ENCODE measurements at regions not wholly inside any gene's neighbourhood (a gene's known extent, or its start where the extent isn't known, plus 50 kb on each side); places are given as distances from the start of the nearest gene placed in this dataset.
"Not testable (repeated sequence)": the region's sequence is repeated elsewhere in the genome, so short reads cannot be mapped to it uniquely, and the experiment has no call there.

DNA sequence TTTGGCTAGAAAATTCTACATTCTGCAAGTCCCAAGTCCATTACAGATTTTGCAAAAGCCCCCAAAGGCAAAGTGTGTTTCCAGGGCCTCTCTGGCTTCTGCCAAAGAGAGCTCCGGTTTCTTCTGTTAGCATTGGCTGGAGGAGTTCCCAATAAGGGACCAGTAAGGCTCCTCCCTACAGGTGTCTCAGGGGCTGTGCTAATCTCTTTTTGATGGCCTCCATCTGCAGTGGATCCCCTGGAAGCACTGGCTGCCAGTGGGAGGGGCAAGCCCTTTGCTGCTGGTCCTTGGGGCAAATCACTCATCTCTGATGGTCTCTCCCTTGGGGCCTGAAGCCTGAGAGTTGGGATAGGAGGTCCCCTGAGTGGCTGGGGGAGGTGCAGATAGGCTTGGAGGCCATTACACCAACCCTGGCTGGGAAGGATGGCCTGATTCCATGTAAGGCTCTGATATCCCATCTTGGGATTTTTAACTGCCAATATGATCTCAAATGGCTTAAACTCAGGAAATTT, 89.1 kb upstream of the USP24 start:
- no peak for DNase-seq

DNA sequence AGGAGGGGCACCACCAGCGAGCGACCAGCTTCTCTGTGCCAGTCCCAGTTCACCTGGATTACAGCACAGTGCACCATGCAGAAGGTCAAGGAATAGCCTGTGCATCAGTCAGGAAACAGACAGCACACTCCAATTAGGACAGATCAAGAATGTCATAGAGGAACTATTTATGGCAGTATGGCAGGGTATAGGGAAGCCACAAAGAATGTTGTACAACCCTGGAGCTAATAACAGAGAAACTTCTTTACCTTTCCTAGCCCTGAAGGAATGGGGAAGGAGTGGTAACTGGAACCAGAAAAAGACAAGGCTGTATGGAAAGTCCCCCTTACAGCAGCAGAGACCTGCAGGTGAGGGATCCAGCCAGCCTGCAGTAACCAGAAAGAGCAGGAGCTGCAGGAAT, 87.8 kb upstream of the USP24 start:
- DNase-seq, result no peak

DNA sequence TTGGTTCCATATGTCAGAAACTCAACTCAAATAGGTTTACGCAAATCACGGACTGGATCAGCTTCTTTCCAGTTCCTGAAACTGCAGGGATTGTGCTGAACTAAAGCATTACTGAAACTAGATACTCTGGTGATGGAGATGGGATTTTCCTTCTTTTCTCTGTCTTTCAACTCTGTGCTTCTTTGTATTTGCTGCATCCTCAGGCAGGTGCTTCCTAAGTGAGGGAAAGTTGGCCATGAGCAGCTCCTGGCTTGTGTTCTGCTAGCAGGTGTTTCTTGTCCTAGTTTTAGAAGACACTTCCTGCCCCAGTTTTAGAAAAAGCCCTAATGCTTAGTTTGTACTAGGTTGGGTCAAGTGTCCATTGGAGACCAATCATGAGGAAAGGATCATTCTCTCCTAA, 86.7 kb upstream of the USP24 start:
- no peak for DNase-seq

DNA sequence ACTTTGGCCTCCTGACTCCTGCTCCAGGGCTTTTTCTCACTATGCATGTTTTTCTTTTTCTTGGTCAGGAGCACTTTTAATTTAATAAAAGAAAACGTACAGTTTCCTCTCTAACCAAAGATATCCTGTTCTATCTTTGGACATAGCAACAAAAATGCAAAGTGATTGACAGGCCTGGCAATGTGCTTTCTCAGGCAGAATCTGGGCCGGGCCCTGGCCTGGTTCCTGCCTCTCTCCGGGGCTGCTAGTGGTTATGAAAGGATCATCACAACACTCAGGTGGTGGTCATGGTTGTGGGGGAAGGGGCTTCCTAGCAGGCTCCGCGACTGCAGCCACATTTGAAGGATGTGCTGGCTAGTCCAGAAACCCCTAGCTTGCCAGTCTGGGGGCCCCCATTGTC, 85.8 kb upstream of the USP24 start:
- no peak for DNase-seq

DNA sequence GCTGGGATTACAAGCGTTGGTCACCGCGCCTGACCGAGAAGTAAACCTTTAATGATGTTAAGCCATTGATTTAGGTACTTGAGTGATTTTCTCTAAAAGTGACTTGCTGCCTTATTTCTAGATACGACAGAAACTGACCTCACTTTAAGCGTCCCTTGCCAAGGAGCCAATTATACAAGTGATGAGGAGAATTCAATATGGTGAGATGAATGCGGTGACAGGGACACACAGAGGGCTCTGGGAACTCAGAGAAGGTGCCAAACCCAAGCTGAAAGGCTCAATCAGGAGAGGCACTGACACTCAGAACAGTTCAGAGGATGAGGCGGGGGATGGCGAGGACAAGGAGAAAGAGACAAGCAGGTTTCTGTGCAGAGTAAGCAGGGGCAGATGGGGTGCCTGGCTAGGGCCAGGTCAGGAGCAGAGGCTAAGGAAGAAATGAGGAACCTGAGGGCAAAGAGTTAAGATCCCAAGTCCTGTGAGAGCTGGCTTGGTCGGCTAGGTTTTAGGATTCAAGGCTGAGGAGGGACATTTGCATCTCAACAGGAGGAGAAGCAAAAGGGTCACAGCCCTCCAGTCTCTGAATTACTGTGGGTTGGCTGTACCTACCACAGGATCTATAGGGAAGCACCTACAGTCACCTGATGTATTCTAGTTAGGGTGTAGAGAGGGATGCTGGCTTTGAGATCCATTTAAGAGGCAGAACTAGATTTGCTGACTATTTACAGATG, 83.2 kb upstream of the USP24 start:
- no peak for DNase-seq

DNA sequence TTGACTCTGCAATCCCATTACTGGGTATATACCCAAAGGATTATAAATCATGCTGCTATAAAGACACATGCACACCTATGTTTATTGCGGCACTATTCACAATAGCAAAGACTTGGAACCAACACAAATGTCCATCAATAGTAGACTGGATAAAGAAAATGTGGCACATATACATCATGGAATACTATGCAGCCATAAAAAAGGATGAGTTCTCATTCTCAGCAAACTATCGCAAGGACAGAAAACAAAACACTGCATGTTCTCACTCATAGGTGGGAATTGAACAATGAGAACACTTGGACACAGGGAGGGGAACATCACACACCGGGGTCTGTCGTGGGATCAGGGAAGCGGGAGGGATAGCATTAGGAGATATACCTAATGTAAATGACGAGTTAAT, 81.1 kb upstream of the USP24 start:
- not testable (repeated sequence) for DNase-seq

DNA sequence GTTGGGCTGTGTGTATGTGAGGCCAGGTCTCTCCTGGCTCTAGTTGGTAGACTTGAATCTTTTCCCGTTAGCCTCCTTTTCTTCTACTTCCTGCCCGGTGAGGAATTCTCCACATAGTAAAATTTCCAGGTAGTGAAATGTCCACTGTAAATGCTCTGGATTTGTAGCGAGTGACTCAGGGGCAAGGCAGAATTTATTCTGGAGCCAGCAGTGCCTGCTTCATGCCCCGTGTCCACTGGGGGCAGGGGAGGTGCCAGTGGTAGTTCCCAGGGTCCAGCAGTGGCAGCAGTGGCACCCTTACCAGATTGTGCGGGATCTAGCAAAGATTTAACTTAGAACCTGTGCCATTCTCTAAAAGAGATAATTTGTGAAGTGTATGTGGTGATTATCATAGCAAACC, 74.5 kb upstream of the USP24 start:
- no peak for DNase-seq

DNA sequence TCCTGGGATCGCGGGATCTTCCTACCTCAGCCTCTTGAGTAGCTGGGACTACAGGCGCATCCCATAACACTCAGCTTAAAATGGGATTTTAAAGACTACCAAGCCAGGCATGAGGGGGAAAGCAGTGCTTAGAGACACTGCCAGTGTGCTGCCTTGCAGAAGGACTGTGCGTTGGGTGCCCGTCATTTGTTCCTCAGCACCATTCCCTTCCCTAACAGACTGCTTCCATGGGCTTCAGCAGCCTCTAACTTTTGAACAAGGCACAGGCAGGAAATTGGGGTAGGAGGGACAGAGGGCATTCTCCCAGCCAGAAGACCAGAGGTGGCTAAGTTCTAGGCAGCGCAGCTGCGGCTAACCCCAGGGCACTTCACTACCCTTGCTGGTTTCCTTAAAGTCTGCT, 73.9 kb upstream of the USP24 start:
- no peak for DNase-seq

DNA sequence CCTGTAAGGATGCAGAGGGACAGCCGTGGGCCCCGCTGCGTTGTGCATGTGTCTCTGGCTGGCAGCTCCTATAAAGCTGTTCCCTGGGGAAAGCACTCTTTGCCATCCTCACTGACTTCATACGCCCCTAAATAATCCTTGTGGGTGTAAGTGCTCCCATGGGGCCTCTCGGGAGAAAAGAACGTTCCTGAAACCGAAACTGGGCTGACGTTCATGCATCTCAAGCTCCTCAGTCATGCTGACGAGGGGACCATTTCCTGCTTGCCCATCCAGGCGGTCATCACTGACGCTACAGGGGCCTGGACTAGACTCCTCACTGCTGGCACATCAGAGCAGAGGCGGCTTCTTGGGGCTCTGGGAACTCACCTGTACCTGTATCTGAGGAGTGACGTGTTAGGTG, 73.1 kb upstream of the USP24 start:
- DNase-seq, result no peak

DNA sequence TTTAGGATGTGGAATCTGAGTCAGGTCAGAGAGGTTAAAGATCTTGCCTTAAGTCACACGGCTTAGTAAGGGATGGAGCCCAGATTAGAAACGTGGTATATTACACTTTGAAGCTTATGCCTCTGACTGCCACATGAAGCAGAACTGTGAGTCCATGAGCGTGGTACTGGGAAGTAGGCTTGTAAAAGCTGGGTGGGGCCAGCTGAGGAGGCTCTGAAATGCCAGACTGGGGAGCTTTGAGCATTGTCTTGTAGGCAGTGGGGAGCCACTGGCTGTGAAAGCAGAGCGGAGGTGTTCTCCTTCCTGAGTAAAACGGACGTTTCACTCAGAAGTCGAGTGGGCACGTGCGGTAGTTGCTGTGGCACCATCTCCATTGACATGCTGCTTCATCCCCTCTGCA, 72.6 kb upstream of the USP24 start:
- no peak for DNase-seq

DNA sequence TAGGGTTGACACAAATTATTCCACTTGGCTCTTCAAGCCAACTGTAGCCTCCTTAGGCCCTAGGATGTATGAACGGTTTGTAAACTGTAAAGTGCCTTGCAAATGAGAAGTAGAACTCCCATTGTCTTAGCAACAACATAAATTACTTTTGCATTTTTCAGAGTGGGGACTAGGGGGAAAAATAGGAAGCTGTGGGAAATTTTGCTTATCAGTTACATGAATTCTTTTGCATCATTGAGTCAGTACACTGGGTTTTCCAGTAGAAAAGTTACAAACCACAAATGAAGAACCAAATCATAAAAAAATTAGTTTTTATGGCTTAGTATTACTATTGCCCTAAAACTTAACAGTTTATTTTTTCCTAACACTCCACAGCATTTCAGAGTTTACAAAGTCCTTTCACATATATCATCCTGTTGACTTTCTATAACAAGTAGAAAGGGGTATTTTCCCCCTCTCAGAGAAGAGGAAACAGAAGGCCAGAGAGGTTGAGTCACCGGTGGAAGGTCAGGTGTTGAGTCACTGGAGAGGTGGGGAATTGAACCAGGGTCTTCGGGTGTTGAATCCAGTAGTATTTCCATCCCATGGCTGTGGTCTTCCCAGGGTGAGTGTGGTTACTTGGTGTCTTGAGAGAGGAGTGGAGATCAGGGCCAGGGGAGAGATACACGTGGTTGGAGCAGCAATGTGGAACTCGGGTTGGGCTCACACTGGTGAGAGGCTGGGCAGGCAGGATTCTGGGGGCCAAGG, 71.9 kb upstream of the USP24 start:
- peak; percentile 45 for DNase-seq

DNA sequence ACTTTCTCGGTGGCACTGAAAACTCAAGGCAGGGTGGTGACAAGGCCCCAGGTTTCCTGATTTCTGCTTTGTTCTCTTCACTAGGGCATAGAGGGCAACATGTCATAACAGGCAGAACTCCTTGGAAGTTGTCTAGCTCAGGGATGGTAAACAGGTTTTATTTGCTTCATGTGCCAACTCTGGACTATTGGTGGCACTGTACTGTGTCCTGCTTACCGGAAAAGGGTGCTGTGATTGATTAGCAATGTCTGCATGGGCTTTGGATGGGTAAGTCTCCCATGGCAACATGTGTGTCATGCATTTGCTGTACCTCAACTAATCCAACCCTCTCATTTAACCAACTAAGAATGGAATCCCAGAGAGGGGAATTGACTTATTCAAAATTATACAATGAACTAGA, 70.7 kb upstream of the USP24 start:
- no peak for DNase-seq

DNA sequence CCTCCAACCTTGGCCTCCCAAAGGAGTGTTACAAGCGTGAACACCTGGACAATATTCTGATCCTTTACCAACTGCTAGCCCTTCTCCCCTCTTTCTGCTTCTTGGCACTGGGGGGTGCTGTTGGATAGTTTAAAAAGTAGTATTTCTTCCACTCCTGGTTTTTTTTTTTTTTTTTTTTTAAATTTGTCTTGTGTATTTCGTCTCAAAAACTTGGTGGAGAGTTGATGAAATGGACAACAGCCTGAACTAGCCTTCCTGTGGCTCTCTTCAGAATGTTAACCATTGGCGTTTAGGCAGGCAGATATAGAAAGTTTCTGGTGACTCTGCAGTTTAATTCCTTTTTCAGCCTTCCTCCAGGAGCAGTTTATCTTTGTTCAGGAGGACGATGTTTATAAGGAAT, 69.7 kb upstream of the USP24 start:
- DNase-seq, result peak; percentile 46

DNA sequence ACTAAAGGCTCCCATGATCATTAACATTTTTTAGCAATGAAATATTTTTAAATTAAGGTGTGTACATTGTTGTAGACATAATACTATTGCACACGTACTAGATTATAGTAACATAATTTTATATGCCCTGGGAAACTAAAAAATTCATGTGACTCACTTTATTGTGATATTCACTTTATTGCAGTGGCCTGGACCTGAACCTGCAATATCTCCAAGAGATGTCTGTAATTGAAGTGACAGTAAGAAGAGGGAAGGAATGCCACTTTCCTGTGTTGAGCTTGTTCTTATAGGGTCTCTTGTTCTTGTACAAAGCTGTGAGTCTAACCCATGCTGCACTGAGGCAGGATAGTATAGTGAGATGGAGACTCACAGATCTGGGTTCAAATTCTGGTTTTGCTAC, 66.9 kb upstream of the USP24 start:
- DNase-seq, result no peak

DNA sequence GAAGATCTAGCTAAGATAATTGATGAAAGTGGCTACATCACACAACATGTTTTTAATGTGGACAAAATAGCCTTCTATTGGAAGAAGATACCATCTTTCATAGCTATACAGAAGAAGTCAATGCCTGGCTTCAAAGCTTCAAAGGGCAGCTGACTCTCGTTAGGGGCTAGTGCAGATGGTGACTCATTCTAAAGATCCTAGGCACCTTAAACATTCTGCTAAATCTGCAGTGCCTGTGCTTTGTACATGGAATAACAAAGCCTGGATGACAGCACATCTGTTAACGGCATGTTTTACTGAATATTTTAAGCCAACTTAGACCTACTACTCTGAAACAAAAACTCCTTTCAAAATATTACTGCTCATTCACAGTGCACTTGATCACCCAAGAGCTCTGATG, 65.6 kb upstream of the USP24 start:
- DNase-seq, result no peak

DNA sequence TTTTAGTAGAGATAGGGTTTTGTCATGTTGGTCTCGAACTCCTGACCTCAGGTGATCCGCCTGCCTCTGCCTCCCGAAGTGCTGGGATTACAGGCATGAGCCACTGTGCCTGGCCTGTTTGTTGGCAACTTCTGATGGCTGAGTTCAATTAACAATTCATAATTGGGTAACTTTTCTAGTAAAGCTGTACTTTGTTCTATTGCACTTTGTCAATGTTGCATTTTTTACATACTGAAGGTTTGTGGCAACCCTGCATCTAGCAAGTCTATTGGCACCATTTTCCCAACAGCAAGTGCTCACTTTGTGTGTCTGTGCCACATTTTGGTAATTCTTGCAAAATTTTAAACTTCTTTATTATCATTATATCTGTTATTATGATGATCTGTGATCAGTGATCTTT, 64.5 kb upstream of the USP24 start:
- no peak for DNase-seq

DNA sequence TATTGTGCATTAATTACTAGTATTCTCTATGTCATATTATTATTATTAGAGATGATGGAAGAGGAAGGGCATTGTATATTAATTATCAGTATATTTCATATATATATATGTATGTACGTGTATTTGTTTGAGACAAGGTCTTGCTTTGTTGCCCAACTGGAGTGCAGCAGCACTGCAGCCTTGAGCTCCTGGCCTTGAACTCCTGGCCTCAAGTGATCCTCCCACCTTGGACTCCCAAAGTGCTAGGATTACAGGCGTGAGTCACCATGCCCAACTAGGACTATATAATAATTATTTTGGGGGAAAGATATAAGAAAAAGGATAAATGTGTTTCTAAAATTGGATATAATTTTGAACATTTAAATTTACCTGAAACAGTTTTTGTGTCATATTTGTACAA, 63.2 kb upstream of the USP24 start:
- DNase-seq, result no peak

DNA sequence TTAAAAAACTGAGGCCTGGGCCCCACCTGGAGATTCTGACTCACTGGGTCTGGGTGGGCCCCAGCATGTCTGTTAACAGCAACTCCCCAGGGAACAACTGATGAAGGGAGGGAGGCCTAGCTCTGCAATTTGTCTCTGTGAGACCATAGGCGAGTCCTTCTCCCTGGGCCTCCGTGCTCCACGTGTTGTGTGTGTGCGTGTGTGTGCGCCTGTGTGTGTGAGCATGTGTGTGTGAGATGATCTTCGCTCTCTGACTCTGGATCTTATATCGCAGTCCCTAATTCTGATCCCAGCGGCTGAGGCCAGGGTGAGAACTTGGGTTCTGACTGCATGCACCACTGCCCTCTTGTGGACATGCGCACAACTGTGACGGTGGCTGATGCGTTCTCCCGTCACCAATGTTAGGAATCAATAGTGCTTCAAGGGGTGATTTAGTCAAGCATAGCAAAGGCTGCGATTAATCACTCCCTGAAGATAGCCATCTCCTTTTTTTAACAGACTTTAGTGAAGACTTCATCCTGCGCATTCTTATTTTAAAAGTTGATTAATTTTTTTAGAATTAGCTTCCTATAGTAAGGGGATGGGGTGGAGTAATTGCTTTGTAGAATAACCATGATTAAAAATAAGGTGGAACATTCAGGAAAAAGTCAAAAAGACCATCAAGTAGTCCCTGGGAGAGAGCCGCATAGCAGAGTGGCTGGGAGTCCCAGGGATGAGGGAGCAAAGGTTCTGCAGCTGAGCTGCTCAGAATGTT, 62.4 kb upstream of the USP24 start:
- peak; percentile 81 for DNase-seq

DNA sequence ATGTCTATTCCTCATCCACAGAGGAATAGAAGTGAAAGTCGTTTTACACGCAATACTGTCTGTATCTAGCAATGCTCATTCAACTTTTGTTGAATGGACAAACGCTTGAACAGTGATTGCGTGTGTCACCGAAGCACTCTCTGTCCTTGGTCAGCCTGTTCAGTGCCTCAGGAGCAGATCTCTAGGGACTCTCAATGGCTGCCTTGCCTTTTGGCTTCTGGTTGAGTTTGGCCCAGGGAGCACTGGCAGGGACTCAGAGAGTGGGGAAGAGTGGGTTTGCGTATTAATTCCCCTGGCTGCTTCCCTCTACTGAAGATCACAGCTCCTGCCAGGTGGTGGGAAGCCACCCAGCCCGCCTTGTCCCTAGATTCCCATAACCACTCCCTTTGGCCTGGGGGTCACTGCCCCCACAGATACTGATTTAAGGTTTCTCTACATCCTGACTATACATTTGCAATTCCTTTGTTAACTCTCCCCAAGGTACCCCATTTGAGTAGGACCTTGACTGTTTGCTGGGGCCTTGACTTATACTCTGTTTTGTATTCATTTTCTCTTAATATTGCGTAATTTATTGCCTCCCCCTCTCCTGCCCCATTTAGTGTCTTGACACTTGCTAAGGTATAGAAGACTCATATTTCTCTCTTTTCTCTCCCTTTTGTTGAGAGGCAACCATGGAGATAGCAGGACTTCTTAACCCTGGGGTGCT, 61.7 kb upstream of the USP24 start:
- DNase-seq, result peak; percentile 34

DNA sequence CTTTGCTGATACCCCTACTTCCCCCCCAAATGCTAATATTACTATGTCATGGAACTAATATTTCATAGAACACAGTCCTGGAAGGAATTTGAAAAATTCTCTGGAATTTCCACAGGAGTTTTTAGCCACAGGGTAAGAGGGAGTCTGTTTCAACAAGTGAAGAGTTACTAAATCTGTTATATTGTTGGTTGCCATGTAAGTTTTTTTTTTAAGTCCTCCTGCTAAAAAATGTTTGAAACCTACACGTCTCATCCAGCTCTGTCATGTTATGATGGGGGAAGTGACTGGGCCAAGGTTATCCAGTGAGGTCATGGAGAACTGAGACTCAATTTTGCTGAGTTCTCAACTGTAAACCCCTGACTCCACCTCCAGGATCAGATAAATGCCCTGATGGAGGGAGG, 60.8 kb upstream of the USP24 start:
- peak; percentile 61 for DNase-seq

DNA sequence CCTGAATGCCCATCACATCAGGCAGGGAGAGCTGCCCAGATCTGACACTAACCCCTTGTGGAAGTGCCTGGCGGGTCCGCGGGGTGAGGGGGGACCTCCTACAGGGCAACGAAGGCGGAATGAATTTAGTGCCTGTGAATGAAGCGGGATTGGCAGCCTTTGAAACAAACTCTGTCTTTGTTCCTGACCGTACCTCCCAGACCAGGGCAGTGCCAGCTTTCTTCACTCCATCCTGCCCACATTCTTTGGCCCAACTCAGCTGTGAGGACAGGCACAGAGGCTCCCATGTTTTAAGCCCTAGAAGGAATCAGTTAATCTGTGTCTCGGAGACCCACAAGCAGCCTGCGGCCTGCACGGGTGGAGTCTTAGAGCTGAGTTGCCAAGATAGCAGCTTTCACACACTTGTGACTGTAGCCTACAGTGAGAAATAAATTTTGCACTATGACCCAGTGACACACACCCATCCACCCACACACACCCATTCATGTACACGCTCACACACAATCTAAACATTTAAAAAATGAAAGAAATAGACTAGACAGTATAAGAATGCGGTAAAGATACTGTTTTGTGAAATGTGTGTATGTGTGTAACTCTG, 60.1 kb upstream of the USP24 start:
- DNase-seq, result no peak

DNA sequence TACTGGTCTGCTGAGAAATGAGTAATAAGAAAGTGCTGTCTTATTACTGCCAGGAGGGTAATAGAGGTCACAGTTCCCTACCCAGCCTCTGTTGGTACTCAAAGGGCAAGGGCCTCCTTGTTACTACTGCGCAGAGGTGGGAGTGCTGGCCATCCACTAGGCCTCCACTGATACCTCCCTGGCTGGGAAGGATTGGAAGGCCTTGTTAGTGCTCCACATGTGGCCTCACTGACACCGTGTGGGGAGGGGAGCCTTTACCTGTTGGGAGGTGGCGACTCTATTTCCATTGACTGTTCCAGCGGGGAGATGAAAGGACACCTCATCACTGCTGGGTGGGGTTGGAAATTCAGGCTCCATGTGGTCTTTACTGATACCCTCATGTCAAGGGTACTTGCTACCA, 57.8 kb upstream of the USP24 start:
- no peak for DNase-seq
